NB4 (cell line): ENCODE measurements at regions not wholly inside any gene's neighbourhood (a gene's known extent, or its start where the extent isn't known, plus 50 kb on each side); places are given as distances from the start of the nearest gene placed in this dataset.

Experiments used
- CTCF ChIP-seq: IDR thresholded peaks from one replicate; pipeline ENCODE4 v1.5.1; 2012; ENCODE audit warnings: low read depth, low read length
- MAX ChIP-seq: IDR thresholded peaks from 2 replicates; pipeline ENCODE4 v1.6.1; 2011; ENCODE audit warnings: low read depth, low read length
- MYC ChIP-seq: IDR thresholded peaks from 2 replicates; pipeline ENCODE4 v1.6.1; 2011; ENCODE audit warnings: low read depth, low read length
- POLR2A ChIP-seq: IDR thresholded peaks from 2 replicates; pipeline ENCODE4 v1.6.1; 2011; ENCODE audit warnings: mild to moderate bottlenecking; ENCODE audit not compliant: insufficient read length; ENCODE audit errors: extremely low read depth

- TF ChIP-seq CTCF = no peak
- no peak for TF ChIP-seq POLR2A
- no peak for TF ChIP-seq MAX
- no peak for TF ChIP-seq MYC
Observed at GRCh38 chr20:52441710-52442109, 250.1 kb upstream of the ZFP64 start.
